ENCODE measurements at regions not wholly inside any gene's neighbourhood (a gene's known extent, or its start where the extent isn't known, plus 50 kb on each side); places are given as distances from the start of the nearest gene placed in this dataset.

DNA sequence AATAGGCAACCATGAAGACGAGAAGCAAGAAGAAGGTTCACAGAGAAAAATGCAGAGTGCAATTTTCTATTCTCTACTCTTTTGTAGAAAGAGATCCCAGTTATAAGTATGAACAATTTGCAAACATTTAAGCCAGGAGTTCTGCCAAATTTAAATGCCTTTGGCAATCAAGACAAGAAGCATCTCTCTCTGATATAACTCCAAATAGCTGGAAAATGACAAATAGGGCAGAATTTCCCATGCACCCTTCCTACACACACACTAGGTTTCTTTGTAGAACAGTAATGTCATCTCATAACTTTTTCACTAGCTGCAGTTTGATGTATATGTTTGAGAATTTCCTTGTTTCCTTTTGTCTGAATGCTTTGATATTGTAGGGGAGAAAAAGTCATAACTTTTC, 333.5 kb upstream of the AZI2 start:
- TF ChIP-seq, protein P1, sequence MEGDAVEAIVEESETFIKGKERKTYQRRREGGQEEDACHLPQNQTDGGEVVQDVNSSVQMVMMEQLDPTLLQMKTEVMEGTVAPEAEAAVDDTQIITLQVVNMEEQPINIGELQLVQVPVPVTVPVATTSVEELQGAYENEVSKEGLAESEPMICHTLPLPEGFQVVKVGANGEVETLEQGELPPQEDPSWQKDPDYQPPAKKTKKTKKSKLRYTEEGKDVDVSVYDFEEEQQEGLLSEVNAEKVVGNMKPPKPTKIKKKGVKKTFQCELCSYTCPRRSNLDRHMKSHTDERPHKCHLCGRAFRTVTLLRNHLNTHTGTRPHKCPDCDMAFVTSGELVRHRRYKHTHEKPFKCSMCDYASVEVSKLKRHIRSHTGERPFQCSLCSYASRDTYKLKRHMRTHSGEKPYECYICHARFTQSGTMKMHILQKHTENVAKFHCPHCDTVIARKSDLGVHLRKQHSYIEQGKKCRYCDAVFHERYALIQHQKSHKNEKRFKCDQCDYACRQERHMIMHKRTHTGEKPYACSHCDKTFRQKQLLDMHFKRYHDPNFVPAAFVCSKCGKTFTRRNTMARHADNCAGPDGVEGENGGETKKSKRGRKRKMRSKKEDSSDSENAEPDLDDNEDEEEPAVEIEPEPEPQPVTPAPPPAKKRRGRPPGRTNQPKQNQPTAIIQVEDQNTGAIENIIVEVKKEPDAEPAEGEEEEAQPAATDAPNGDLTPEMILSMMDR (IDR thresholded peaks at IDR 0.05) = no peak
- no peak for TF ChIP-seq POLR2AphosphoS5 (IDR thresholded peaks at IDR 0.05)
- no peak for TF ChIP-seq EP300 (IDR thresholded peaks at IDR 0.05)
- TF ChIP-seq POLR2A (IDR thresholded peaks at IDR 0.05; ENCODE audit: low read depth) = no peak
- WGBS = 29% methylated on average over 1 of the region's 1 CpG
- H3K36me3 ChIP-seq = no peaks in the 10 kb centered on the region
- intact Hi-C loops (cut with DNase I) = no loop called here
- no peak overlapping the region for H3K27ac ChIP-seq (replicated peaks in 1 of 4)
- H3K4me3 ChIP-seq = no peak overlapping the region
- H3K9me3 ChIP-seq = no peaks in the 10 kb centered on the region
- no peak for DNase-seq (ENCODE audit: extremely low spot score)
- H3K27me3 ChIP-seq = no peaks in the 10 kb centered on the region
- H3K4me1 ChIP-seq = no peaks in the 10 kb centered on the region

DNA sequence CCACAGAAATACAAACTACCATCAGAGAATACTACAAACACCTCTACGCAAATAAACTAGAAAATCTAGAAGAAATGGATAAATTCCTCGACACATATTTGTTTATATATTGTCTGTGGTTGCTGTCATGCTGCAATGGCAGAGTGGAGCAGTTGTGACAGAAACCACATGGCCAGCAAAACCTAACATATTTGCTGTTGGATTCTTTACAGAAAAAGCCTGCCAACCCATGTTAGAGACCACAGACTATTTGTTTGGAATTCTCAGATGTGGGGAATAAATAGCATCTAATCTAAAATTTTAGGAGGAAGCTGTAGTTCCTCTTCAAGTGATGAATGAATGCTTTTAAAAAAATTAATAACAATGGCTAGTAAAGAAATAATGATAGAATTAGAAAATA, 341.6 kb upstream of the AZI2 start:
- no peak for TF ChIP-seq EP300 (IDR thresholded peaks at IDR 0.05)
- no peak for TF ChIP-seq POLR2AphosphoS5 (IDR thresholded peaks at IDR 0.05)
- TF ChIP-seq, protein P1 (IDR thresholded peaks at IDR 0.05) = no peak
- TF ChIP-seq POLR2A (IDR thresholded peaks at IDR 0.05; ENCODE audit: low read depth) = no peak
- H3K27me3 ChIP-seq = no peaks in the 10 kb centered on the region
- no peaks in the 10 kb centered on the region for H3K9me3 ChIP-seq
- no peak overlapping the region for H3K4me3 ChIP-seq
- H3K27ac ChIP-seq (replicated peaks in 1 of 4) = no peak overlapping the region
- no peak for DNase-seq (ENCODE audit: extremely low spot score)
- no peaks in the 10 kb centered on the region for H3K36me3 ChIP-seq
- H3K4me1 ChIP-seq = no peaks in the 10 kb centered on the region
- intact Hi-C loops (cut with DNase I) = no loop called here
- WGBS = 72% methylated on average over 2 of the region's 2 CpGs

DNA sequence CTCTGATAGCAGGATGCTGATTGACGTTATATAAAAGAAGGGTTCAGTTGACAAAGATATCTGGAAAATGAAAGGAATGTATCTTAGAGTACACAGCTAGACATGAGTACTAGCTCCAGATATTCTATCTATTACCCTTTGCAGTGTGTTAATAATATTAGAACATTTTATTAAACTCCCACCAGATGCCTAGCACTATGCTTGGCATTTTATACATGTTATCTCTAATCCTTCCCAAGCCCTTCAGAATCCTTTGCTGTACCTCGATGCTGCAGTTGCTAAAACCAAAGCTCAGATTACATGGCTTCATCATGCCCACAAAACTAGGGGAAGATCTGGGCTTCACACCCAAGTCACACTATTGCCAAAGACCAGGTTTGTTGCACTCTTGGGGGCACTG, 350.1 kb upstream of the AZI2 start:
- H3K27me3 ChIP-seq = no peaks in the 10 kb centered on the region
- H3K27ac ChIP-seq (replicated peaks in 1 of 4) = no peak overlapping the region
- H3K9me3 ChIP-seq = no peaks in the 10 kb centered on the region
- intact Hi-C loops (cut with DNase I) = no loop called here
- DNase-seq (ENCODE audit: extremely low spot score) = no peak
- no peaks in the 10 kb centered on the region for H3K4me1 ChIP-seq
- 80% methylated on average over 2 of the region's 2 CpGs for WGBS
- TF ChIP-seq, protein P1 (IDR thresholded peaks at IDR 0.05) = no peak
- TF ChIP-seq POLR2A (IDR thresholded peaks at IDR 0.05; ENCODE audit: low read depth) (no peak), POLR2AphosphoS5 (IDR thresholded peaks at IDR 0.05) (no peak), EP300 (IDR thresholded peaks at IDR 0.05) (no peak)
- H3K36me3 ChIP-seq = no peaks in the 10 kb centered on the region
- no peak overlapping the region for H3K4me3 ChIP-seq

DNA sequence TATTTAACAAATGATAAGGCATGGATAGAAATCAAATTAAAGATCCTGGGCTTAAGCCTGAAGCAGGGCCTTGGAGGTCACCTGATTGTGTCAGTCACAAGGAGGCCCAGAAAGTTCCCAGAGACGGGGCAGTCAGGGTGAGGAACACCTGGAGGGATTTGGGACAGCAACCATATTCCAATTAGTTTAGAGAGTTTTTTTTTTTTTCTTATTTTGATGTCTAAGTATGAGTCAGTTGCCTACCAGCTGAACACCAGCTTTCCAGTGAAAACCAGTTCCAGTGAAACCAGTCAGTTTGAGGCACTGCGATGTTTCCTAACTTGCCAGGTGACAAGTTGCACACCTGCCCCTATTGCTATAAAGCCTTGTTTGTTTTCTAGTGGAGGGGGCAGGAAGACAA, 350.7 kb upstream of the AZI2 start:
- H3K4me1 ChIP-seq = no peaks in the 10 kb centered on the region
- no peaks in the 10 kb centered on the region for H3K36me3 ChIP-seq
- no peak for TF ChIP-seq POLR2A (IDR thresholded peaks at IDR 0.05; ENCODE audit: low read depth)
- TF ChIP-seq POLR2AphosphoS5 (IDR thresholded peaks at IDR 0.05) = no peak
- WGBS = 90% methylated on average over 2 of the region's 2 CpGs
- H3K9me3 ChIP-seq = no peaks in the 10 kb centered on the region
- DNase-seq (ENCODE audit: extremely low spot score) = no peak
- H3K27me3 ChIP-seq = no peaks in the 10 kb centered on the region
- no peak overlapping the region for H3K27ac ChIP-seq (replicated peaks in 1 of 4)
- no peak overlapping the region for H3K4me3 ChIP-seq
- intact Hi-C loops (cut with DNase I) = no loop called here

DNA sequence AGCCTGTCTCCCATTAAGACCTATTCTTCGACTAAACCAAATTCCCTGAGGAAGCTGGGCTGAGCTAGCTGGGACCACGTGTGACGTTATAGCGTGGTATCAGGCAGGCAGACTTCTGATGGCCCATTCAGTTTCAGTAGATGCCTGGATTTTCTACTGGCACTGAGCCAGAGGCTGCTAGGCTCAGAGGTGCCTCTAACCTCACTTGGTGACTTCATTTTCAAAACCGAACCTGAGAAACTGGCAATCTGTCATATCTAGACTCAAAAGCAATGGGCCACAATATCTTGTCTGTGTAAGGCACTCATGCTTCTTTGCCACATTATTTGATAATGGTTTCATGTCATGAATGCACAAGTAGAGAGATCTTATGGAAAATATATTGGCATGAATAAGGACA, 352.1 kb upstream of the AZI2 start:
- no peak overlapping the region for H3K27ac ChIP-seq (replicated peaks in 1 of 4)
- no peaks in the 10 kb centered on the region for H3K36me3 ChIP-seq
- TF ChIP-seq, protein P1 (IDR thresholded peaks at IDR 0.05) = no peak
- TF ChIP-seq EP300 (IDR thresholded peaks at IDR 0.05) = no peak
- TF ChIP-seq POLR2A (IDR thresholded peaks at IDR 0.05; ENCODE audit: low read depth) = no peak
- no peak for TF ChIP-seq POLR2AphosphoS5 (IDR thresholded peaks at IDR 0.05)
- 87% methylated on average over 5 of the region's 5 CpGs for WGBS
- no peaks in the 10 kb centered on the region for H3K4me1 ChIP-seq
- no peaks in the 10 kb centered on the region for H3K27me3 ChIP-seq
- intact Hi-C loops (cut with DNase I) = no loop called here
- H3K9me3 ChIP-seq = no peaks in the 10 kb centered on the region
- no peak for DNase-seq (ENCODE audit: extremely low spot score)
- no peak overlapping the region for H3K4me3 ChIP-seq

All from esophagus muscularis mucosa (tissue), 4 donors.